NCI-H2196 treated with DMSO at 0.1 percent for 48 hours (cell line): ENCODE measurements at regions not wholly inside any gene's neighbourhood (a gene's known extent, or its start where the extent isn't known, plus 50 kb on each side); places are given as distances from the start of the nearest gene placed in this dataset.

Experiments used
- DNase-seq: peaks from one replicate; lab custom pipeline; 2025; ENCODE audit not compliant: unreplicated experiment; lab: John Stamatoyannopoulos, UW

- no peak for DNase-seq
These were observed 133.6 kb downstream of the UBE2E3 start for GRCh38 chr2:181114021-181114420.

DNA sequence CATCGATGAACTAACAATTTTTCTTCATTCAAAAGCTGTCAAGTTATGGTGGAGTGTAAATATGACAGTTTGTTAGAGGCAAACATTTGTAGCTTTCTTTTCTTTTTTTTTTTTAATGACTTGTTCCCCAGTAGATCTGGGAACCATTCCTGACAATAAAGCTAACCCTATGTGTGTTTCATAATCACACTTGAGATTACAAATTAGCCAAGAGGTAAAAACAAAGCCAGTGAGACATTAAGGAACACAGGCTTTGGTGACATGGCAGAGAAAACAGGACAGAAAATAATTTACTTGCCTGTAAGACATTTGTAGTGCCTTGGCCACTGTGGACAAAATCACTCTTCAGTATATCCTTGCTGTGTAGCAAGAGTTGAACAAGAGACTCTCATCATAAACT, 135.9 kb downstream of the UBE2E3 start:
- no peak for DNase-seq

GRCh38 chr2:181117206-181117925, 137.0 kb downstream of the UBE2E3 start:
- no peak for DNase-seq

- no peak for DNase-seq
These were observed 140.2 kb downstream of the UBE2E3 start for GRCh38 chr2:181120625-181121024.

GRCh38 chr2:181121996-181122395, 141.6 kb downstream of the UBE2E3 start:
- DNase-seq, result no peak

GRCh38 chr2:181122601-181123000, 142.2 kb downstream of the UBE2E3 start:
- no peak for DNase-seq

DNA sequence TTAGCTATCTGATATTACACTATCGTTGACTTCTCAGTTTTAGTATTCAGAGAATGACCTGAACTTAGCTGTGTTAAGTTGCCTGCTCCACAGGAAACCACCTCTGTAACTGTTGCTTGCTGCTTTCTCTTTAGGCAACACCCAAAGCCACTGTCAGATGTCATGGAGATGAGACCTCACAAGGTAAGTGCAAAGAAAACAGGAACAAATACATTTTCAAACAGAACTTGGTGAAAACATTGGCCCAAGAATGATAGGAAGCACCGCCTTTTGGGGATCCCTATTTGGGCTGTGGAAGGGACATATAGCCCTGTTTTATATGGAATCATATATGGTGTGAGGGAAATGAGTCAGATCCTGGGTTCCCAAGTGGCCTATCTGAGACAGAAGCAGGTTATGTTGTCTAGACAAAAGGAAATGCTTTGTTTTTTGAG, 143.4 kb downstream of the UBE2E3 start:
- no peak for DNase-seq

DNA sequence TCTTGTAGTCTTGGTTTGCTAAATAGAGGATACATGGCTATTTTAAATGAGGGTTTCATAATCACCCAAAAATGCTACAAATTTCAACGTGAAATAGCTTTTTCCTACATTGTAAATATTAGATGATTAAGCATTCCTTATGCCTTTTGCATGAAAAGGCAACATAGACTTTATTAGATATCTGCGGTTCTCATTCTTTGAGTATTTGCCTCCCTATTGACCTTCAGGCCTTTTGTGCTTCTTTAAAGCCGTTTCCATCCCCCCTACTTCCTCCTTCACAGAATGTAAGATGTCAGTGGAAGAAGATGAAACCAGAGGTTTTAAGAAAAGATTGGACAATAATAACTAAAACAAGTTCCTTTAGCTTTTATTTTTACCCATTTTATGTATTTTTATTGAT, 144.1 kb downstream of the UBE2E3 start:
- no peak for DNase-seq

DNA sequence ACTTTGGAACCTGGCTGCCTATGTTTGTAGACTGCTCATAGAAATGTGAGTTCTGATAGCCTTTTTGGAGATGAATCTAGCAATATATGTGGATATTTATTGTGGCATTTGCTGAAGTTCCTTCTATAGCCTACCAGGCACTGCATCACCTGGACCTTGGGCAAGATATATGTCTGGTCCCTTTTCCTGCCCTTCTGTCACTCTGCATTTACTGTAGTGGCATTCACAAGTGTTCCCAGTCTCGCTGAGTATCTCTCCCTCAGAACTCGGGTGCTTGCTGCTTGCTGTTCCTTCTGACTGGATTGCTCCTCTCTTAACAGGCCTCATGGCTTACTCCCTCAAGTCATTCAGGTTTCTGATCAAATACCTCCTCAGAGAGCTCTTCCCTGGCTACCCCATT, 145.0 kb downstream of the UBE2E3 start:
- no peak for DNase-seq

DNA sequence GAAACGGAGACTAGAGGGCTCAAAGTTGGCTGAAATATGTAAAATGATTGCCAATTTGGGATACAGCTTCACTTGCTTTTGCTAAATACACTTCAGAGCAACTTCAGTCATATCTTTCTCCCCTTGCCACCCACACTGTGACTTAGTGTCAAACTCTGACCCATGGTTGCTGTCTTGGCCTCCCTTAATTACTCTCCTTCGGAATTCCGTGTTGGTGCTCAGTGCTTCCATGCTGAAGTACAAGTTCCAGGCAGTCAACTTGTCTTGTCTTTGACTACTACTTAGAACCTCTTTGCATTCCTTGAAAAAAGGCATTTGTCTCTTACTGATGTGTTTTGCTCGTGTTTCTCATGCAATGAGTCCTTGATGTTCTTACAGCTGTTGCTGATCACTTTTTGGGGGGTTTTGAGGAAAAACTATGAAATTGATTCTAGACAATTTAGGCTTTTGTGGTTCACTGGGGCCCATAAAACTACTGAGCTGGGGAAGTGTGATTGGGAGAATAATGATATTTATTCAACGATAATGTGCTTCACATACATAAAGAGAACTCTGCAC, 146.0 kb downstream of the UBE2E3 start:
- DNase-seq, result no peak

DNA sequence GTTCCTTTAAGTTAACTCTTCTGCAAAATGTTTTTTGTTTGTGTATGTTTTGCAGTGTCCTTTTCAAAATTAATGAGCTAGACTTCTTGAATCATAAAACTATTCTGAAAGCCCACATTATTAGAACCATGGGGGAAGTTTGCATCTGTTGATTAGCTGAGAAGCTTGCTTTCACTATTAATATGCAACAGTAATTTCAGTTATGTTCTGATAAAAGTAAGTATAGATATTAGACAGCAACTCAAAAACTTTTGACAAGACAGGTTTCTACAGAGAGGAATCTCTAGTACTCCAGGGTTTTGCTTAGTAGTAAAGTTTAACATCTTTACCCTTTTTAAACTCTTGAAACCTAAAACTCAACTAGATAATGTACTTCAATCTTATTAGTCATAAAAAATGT, 147.8 kb downstream of the UBE2E3 start:
- DNase-seq, result no peak

GRCh38 chr2:181129364-181130056, 149.1 kb downstream of the UBE2E3 start:
- DNase-seq, result no peak

DNA sequence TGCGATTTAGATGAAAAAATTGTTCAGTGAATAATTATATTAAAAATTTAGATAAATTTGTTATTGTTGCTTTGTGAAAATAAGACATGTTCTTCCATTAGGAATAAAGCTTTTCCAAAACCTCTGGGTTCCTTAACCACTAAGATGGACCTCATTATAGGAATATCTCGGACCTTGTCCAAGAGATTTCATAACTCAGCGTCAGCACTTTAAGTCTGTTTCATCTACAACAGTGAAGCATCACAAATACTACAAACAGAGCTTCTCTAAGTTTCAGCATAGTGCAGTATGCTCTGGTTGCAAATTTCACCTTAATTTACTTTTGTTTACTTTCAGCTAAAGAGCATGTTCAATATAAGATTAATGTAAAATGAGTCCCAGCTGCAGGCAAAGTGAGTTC, 150.3 kb downstream of the UBE2E3 start:
- DNase-seq, result no peak

DNA sequence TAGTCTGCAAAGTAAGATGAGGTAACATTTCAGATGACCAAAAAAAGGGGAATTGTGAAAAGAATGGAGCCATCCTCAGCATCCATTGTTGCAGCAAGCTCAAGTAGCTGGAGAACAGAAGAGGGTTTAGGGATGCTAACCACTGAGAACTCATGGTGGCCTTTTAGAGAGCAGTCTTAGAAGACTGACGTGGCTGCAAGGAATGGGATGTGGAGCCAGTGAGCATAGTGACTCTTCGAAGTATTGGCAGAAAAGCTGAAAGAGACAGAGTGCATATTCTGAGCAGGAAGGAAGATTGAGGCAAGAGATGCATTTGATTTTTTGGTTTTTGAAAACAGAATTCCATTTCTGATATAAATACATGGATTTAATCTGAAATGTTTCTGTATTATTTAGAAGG, 151.2 kb downstream of the UBE2E3 start:
- DNase-seq, result no peak

DNA sequence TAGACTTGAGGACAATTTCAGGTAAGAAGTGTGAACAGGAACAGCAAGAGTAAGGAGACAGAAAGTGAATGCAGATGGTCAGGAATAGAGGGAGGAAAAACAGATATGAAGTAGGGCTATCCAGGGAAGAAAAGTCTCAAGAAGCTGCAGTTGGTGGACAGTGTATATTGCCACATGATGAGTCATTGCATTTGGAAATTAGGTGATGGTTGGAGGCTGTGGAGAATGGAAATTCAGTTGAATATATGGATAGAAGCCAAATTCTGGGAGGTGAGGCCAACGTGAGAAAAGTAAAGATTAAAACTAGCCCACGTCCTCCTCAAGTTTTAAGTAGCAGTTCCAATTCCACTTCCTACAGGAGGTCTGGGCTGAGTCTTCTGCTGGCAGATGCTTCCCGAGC, 158.4 kb downstream of the UBE2E3 start:
- DNase-seq, result no peak

DNA sequence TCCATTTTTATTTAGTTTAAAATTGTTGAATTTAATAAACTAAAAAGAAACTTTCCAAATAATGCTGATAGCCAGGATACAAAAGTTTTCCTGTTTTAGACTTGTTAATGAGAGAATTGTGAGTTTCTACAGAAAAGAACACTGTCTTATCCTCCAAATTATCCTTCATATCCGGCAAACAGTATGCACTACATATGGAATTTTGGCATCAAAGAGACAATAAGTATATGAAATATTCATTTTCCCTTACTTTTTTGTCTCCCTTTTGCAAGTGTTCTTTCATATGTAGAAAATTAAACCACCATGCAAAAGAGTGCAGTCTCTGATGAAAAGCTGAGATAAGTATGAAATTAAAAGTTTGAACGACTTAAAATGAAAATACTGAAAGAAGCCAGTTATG, 159.4 kb downstream of the UBE2E3 start:
- DNase-seq, result no peak

GRCh38 chr2:181140414-181140813, 160.0 kb downstream of the UBE2E3 start:
- no peak for DNase-seq

DNA sequence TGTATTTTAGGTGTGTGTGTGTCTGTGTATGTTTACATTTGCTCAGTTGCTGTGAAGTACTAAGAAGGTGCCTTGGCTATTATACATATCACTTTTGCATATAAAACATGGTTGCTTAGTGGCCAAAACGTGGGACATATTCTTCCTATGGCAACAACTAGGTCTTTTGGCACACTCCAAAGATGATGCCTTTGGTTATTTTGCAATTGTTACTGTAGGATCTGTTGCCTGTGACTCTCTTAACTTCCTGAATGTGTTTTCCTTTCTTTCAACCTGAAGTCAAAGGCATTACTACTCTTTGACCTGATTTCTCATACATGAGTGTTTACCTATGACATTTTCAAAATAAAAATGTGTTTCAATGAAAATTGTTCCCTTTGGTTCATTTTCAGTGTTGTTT, 160.5 kb downstream of the UBE2E3 start:
- no peak for DNase-seq

GRCh38 chr2:181141676-181142075, 161.3 kb downstream of the UBE2E3 start:
- DNase-seq, result no peak

GRCh38 chr2:181142514-181142913, 162.1 kb downstream of the UBE2E3 start:
- no peak for DNase-seq

DNA sequence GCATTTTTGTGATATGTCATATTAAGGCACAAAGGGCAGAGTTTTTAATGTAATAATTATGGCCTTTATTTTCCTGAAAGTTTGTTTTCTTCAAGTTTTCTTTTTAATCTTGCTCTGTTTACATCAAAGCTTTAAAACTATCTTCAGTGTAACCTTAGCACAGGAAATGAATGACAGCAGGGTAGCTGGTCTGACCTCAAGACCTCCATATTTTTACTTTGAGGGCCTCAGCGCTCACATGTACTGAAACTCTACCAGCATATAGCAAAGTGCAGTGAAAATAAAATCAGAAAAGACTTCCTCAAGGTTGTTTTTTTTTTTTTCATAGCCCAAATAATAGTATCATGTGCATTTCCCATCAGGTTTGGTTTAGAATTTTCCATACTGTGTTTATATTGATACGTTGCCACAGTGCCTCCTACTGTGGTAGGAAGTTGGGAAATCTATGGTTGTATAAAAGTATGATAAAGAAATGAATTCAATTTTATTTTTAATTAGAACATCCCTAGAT, 163.4 kb downstream of the UBE2E3 start:
- no peak for DNase-seq

GRCh38 chr2:181145645-181146044, 165.2 kb downstream of the UBE2E3 start:
- no peak for DNase-seq
